Gastroesophageal sphincter (tissue), 3 donors: ENCODE measurements at regions not wholly inside any gene's neighbourhood (a gene's known extent, or its start where the extent isn't known, plus 50 kb on each side); places are given as distances from the start of the nearest gene placed in this dataset.
"Not testable (repeated sequence)": the region's sequence is repeated elsewhere in the genome, so short reads cannot be mapped to it uniquely, and the experiment has no call there.

Experiments
- CTCF ChIP-seq, 4 experiments: fragments of 200-600 bp in 2 of 4; fragments of 450-650 bp in 2 of 4; sonication (generic) in 1 of 4; IDR thresholded peaks; one replicate each; pipeline ENCODE4 v1.5.1; 2017 to 2019; ENCODE audit warnings: antibody characterized with exemption in 4 of 4, mild to moderate bottlenecking in 2 of 4, moderate library complexity in 2 of 4
- EP300 ChIP-seq: sonication (generic); formaldehyde crosslinking; IDR thresholded peaks from one replicate; pipeline ENCODE4 v1.6.1; 2017; ENCODE audit warnings: antibody characterized with exemption, mild to moderate bottlenecking
- POLR2A ChIP-seq, 2 donors: fragments of 450-650 bp; IDR thresholded peaks; one replicate each; pipeline ENCODE4 v1.6.1; 2017; ENCODE audit warnings: antibody characterized with exemption in 2 of 2, mild to moderate bottlenecking in 2 of 2, moderate library complexity in 1 of 2
- POLR2AphosphoS5 ChIP-seq: sonication (generic); formaldehyde crosslinking; IDR thresholded peaks from one replicate; pipeline ENCODE4 v1.6.1; 2017; ENCODE audit warnings: antibody characterized with exemption

DNA sequence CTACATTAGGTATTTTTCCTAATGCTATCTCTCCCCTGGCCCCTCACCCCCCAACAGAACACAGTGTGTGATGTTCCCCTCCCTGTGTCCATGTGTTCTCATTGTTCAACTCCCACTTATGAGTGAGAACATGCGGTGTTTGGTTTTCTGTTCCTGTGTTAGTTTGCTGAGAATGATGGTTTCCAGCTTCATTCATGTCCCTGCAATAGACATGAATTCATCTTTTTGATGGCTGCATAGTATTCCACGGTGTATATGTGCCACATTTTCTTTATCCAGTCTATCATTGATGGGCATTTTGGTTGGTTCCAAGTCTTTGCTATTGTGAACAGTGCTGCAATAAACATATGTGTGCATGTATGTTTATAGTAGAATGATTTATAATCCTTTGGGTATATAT, 473.3 kb downstream of the TFEC start:
- not testable (repeated sequence) for TF ChIP-seq CTCF (IDR thresholded peaks at IDR 0.05); EP300; POLR2A (IDR thresholded peaks at IDR 0.05); POLR2AphosphoS5
